DOHH2 (cell line): ENCODE measurements at regions not wholly inside any gene's neighbourhood (a gene's known extent, or its start where the extent isn't known, plus 50 kb on each side); places are given as distances from the start of the nearest gene placed in this dataset.

Experiments
- H3F3A ChIP-seq: fragments of 200-600 bp; sonication (generic), shearing (Covaris generic); 2 replicates; pipeline ENCODE4 v1.6.0; 2016; ENCODE audit warnings: antibody characterized with exemption, mild to moderate bottlenecking; ENCODE audit not compliant: control insufficient read depth, insufficient read depth
- H3K27ac ChIP-seq: fragments of 200-600 bp; sonication (generic); 2 replicates; pipeline ENCODE4 v1.5.1; 2014; ENCODE audit warnings: low read depth, mild to moderate bottlenecking, low read length, moderate library complexity
- H3K27me3 ChIP-seq: fragments of 200-600 bp; sonication (generic); 2 replicates; pipeline ENCODE4 v1.6.1; 2014; ENCODE audit warnings: mild to moderate bottlenecking, low read length, mixed read lengths; ENCODE audit not compliant: control insufficient read depth
- H3K36me3 ChIP-seq: fragments of 200-600 bp; sonication (generic); 2 replicates; pipeline ENCODE4 v1.6.1; 2014; ENCODE audit warnings: mild to moderate bottlenecking, low read length, moderate library complexity, mixed read lengths; ENCODE audit not compliant: control insufficient read depth
- H3K4me1 ChIP-seq: fragments of 200-600 bp; sonication (generic); 2 replicates; pipeline ENCODE4 v1.6.1; 2014; ENCODE audit warnings: mild to moderate bottlenecking, low read length, mixed read lengths; ENCODE audit not compliant: control insufficient read depth
- H3K4me2 ChIP-seq: fragments of 200-600 bp; sonication (generic); 2 replicates; pipeline ENCODE4 v1.6.0; 2014; ENCODE audit warnings: mild to moderate bottlenecking, low read length, moderate library complexity
- H3K4me3 ChIP-seq: fragments of 200-600 bp; sonication (generic); 2 replicates; pipeline ENCODE4 v1.5.1; 2014; ENCODE audit warnings: mild to moderate bottlenecking, low read length, mixed read lengths
- H3K79me2 ChIP-seq: fragments of 200-600 bp; sonication (generic); 2 replicates; pipeline ENCODE4 v1.6.1; 2014; ENCODE audit warnings: mild to moderate bottlenecking, low read length, mixed read lengths; ENCODE audit not compliant: control insufficient read depth
- H3K9me2 ChIP-seq: fragments of 200-600 bp; sonication (generic); replicated peaks from 2 replicates; pipeline ENCODE4 v1.6.1; 2014; ENCODE audit warnings: mild to moderate bottlenecking, low read length, mixed read lengths; ENCODE audit not compliant: control insufficient read depth
- H3K9me3 ChIP-seq: fragments of 200-600 bp; sonication (generic); 2 replicates; pipeline ENCODE4 v1.6.1; 2014; ENCODE audit warnings: antibody characterized with exemption, low read length, mixed read lengths; ENCODE audit not compliant: control insufficient read depth, insufficient read depth
- H4K20me1 ChIP-seq: fragments of 200-600 bp; sonication (generic); 2 replicates; pipeline ENCODE4 v1.6.0; 2014; ENCODE audit warnings: low read depth, mild to moderate bottlenecking, antibody characterized with exemption, low read length, moderate library complexity; ENCODE audit not compliant: control insufficient read depth, insufficient read depth
- EZH2phosphoT487 ChIP-seq: fragments of 200-600 bp; sonication (generic); IDR thresholded peaks from 2 replicates; pipeline ENCODE4 v1.6.1; 2017; ENCODE audit warnings: borderline replicate concordance, mild to moderate bottlenecking, antibody characterized with exemption, low read length, moderate library complexity, mixed read lengths
- TF ChIP-seq, protein P1 (sequence below): fragments of 200-600 bp; sonication (generic); IDR thresholded peaks from one replicate; pipeline ENCODE4 v1.5.1; 2014; ENCODE audit warnings: antibody characterized with exemption, mild to moderate bottlenecking, low read depth, low read length; ENCODE audit not compliant: poor library complexity, severe bottlenecking

DNA sequence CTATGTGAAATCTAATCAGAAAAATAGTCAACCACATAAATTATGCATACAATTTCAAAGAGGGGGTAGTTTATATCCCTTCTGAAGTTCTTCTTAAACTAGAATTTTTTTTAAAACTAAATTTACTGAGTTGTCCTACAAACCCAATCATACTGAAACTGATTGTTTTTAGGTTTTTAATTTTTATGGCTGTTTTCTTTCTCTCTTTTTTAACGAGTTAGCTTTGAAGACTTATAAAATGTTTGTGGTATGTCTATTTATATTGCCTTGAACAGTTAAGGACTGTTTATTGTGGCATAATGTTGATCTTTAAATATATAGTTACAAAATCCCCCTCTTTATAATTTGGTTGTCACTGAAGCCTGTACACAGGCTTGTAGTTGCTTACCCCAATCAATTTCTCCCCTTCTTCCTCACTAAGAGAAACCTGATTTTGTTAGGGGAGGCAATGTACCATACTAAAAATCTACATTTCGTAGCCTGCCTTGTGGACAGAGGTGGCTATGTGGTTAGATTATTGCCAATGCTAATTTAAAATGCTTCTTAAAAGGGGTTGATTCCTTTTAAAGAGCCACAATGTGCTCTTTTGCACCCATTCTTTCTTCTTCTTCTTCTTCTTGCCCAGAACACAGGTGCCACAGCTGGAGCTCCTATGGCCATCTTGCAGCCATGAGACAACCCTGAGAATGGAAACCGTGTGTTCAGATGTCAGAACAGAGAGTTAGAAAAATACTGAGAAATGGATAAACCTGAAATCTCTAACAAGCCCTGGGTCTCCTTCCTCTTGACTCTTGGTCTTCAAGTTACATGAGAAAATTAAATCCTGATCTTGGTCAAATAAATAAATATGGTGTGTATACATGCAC lies 102.7 kb upstream of the ZNF827 start:
- Histone ChIP-seq H3K4me3 (no peak overlapping the region), H3K27ac (no peak overlapping the region), H3K9me2 (no peaks in the 10 kb centered on the region), H3K4me2 (peak overlapping the region; percentile 28), H3K36me3 (no peaks in the 10 kb centered on the region), H3K4me1 (peaks cover 16% of the 10 kb centered on the region), H3K79me2 (no peaks in the 10 kb centered on the region), H3K9me3 (no peaks in the 10 kb centered on the region; the same call in 1 of the 2 replicates), H4K20me1 (no peaks in the 10 kb centered on the region), H3K27me3 (no peaks in the 10 kb centered on the region), H3F3A (peaks cover 3% of the 10 kb centered on the region; the same call in 1 of the 2 replicates)
- no peak for TF ChIP-seq EZH2phosphoT487
- TF ChIP-seq, protein P1, sequence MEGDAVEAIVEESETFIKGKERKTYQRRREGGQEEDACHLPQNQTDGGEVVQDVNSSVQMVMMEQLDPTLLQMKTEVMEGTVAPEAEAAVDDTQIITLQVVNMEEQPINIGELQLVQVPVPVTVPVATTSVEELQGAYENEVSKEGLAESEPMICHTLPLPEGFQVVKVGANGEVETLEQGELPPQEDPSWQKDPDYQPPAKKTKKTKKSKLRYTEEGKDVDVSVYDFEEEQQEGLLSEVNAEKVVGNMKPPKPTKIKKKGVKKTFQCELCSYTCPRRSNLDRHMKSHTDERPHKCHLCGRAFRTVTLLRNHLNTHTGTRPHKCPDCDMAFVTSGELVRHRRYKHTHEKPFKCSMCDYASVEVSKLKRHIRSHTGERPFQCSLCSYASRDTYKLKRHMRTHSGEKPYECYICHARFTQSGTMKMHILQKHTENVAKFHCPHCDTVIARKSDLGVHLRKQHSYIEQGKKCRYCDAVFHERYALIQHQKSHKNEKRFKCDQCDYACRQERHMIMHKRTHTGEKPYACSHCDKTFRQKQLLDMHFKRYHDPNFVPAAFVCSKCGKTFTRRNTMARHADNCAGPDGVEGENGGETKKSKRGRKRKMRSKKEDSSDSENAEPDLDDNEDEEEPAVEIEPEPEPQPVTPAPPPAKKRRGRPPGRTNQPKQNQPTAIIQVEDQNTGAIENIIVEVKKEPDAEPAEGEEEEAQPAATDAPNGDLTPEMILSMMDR, result no peak

DNA sequence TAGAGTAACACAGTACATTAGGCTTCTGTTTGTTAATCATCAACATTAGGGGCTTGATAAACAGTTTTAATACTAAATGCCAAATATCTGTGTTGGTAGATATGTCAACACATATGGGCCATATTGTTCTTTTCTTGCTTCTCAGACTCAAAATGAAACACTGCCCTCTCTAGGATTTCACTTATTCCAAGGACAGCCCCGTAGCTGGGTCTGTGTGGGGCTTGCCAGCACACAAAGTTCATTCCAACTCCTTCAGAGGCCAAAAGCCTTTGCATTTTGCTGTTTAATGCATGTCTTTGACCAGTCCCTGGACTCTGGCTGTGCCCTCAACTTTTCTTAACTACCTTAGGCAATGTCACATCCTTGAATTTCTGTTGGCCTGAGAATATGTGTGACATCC lies 102.0 kb upstream of the ZNF827 start:
- H3K9me2 ChIP-seq, result no peaks in the 10 kb centered on the region
- no peaks in the 10 kb centered on the region for H3K36me3 ChIP-seq
- H3K4me3 ChIP-seq, result no peak overlapping the region
- H3K4me2 ChIP-seq, result peak overlapping the region; percentile 28; the same call in 1 of the 2 replicates
- H3K27me3 ChIP-seq, result no peaks in the 10 kb centered on the region
- H3K4me1 ChIP-seq, result peaks cover 16% of the 10 kb centered on the region
- H3K9me3 ChIP-seq, result no peaks in the 10 kb centered on the region; the same call in 1 of the 2 replicates
- TF ChIP-seq, protein P1, result peak; percentile 23
- no peak for TF ChIP-seq EZH2phosphoT487
- peaks cover 5% of the 10 kb centered on the region; the same call in 1 of the 2 replicates for H3F3A ChIP-seq
- H3K27ac ChIP-seq, result no peak overlapping the region
- H4K20me1 ChIP-seq, result no peaks in the 10 kb centered on the region
- no peaks in the 10 kb centered on the region for H3K79me2 ChIP-seq

DNA sequence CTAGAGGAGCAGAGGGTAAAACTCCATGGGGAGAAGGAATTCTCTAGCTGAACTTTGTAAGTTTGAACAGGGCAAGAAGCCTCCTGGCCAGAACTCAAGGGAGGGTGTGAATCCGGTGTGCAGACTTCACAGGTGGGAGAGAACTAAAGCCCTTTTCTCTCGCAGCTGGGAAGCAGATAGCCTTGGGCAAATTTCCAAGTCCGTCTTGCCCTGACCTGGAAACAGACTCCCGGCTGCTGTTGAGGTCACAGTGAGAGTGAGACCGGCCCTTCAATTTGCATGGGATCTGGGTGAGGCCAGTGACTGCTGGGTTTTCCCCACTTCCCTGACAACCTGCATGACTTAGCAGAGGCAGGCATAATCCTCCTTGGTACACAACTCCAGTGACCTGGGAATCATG lies 94.5 kb upstream of the ZNF827 start:
- Histone ChIP-seq H3K9me3 (0 out of 2 replicates have a peak, but pooled peaks cover 4% of the 10 kb centered on the region), H3K4me1 (peaks cover 46% of the 10 kb centered on the region), H3K36me3 (no peaks in the 10 kb centered on the region), H3K27ac (no peak overlapping the region), H3K27me3 (no peaks in the 10 kb centered on the region), H3F3A (peaks cover 9% of the 10 kb centered on the region; the same call in 1 of the 2 replicates), H3K9me2 (no peaks in the 10 kb centered on the region), H4K20me1 (no peaks in the 10 kb centered on the region), H3K4me3 (no peak overlapping the region), H3K79me2 (no peaks in the 10 kb centered on the region), H3K4me2 (peak overlapping the region; percentile 42; the same call in 1 of the 2 replicates)
- TF ChIP-seq, protein P1, result no peak
- no peak for TF ChIP-seq EZH2phosphoT487
